Duodenal mucosa (tissue), 2 donors: ENCODE measurements at regions not wholly inside any gene's neighbourhood (a gene's known extent, or its start where the extent isn't known, plus 50 kb on each side); places are given as distances from the start of the nearest gene placed in this dataset.

Source experiments
- H3K27ac ChIP-seq: one replicate; pipeline ENCODE4 v1.7.0; 2013; ENCODE audit warnings: low read depth, low read length
- H3K27me3 ChIP-seq, 2 donors: one replicate each; pipeline ENCODE4 v1.7.0; 2013; ENCODE audit warnings: low read length in 2 of 2, control low read depth in 1 of 2; ENCODE audit not compliant: insufficient read depth in 2 of 2, control insufficient read depth in 1 of 2
- H3K36me3 ChIP-seq, 2 donors: one replicate each; pipeline ENCODE4 v1.7.0; 2013; ENCODE audit warnings: low read length in 2 of 2, control low read depth in 1 of 2; ENCODE audit not compliant: insufficient read depth in 2 of 2, control insufficient read depth in 1 of 2
- H3K4me1 ChIP-seq, 2 donors: one replicate each; pipeline ENCODE4 v1.7.0; 2013; ENCODE audit warnings: low read length in 2 of 2, control low read depth in 1 of 2; ENCODE audit not compliant: insufficient read depth in 2 of 2, control insufficient read depth in 1 of 2
- H3K4me3 ChIP-seq, 2 donors: one replicate each; pipeline ENCODE4 v1.7.0; 2013; ENCODE audit warnings: low read length in 2 of 2, low read depth in 1 of 2
- H3K9ac ChIP-seq, 2 donors: one replicate each; pipeline ENCODE4 v1.7.0; 2013; ENCODE audit warnings: low read length in 2 of 2, low read depth in 1 of 2
- H3K9me3 ChIP-seq, 2 donors: one replicate each; pipeline ENCODE4 v1.7.0; 2013; ENCODE audit warnings: low read length in 2 of 2, control low read depth in 1 of 2; ENCODE audit not compliant: control insufficient read depth in 1 of 2

- no peak overlapping the region for H3K4me3 ChIP-seq
- H3K9ac ChIP-seq = no peak overlapping the region
- no peaks in the 10 kb centered on the region for H3K36me3 ChIP-seq
- peaks cover 0 to 2% of the 10 kb centered on the region in 2 donors for H3K9me3 ChIP-seq
- no peaks in the 10 kb centered on the region for H3K27me3 ChIP-seq
- no peaks in the 10 kb centered on the region for H3K4me1 ChIP-seq
- no peak overlapping the region for H3K27ac ChIP-seq
Measured at GRCh38 chr2:240208631-240209211, 68.3 kb upstream of the OTOS start.

GRCh38 chr2:240209493-240209892 lies 69.0 kb upstream of the OTOS start:
- no peaks in the 10 kb centered on the region for H3K36me3 ChIP-seq
- peaks cover 0 to 2% of the 10 kb centered on the region in 2 donors for H3K9me3 ChIP-seq
- no peak overlapping the region for H3K27ac ChIP-seq
- H3K9ac ChIP-seq = no peak overlapping the region
- no peak overlapping the region for H3K4me3 ChIP-seq
- H3K27me3 ChIP-seq = no peaks in the 10 kb centered on the region
- H3K4me1 ChIP-seq = no peaks in the 10 kb centered on the region

- H3K36me3 ChIP-seq = no peaks in the 10 kb centered on the region
- no peak overlapping the region for H3K4me3 ChIP-seq
- H3K4me1 ChIP-seq = no peaks in the 10 kb centered on the region
- no peak overlapping the region for H3K27ac ChIP-seq
- peaks cover 0 to 2% of the 10 kb centered on the region in 2 donors for H3K9me3 ChIP-seq
- no peaks in the 10 kb centered on the region for H3K27me3 ChIP-seq
- H3K9ac ChIP-seq = no peak overlapping the region
Measured at GRCh38 chr2:240210198-240210965, 69.9 kb upstream of the OTOS start.

- H3K4me1 ChIP-seq = no peaks in the 10 kb centered on the region
- no peak overlapping the region for H3K9ac ChIP-seq
- H3K27ac ChIP-seq = no peak overlapping the region
- H3K9me3 ChIP-seq = peaks cover 0 to 2% of the 10 kb centered on the region in 2 donors
- H3K27me3 ChIP-seq = no peaks in the 10 kb centered on the region
- H3K36me3 ChIP-seq = no peaks in the 10 kb centered on the region
- H3K4me3 ChIP-seq = no peak overlapping the region
Measured at GRCh38 chr2:240211096-240211495, 70.6 kb upstream of the OTOS start.

- Histone ChIP-seq H3K9me3 (no peaks in the 10 kb centered on the region), H3K4me3 (no peak overlapping the region), H3K36me3 (no peaks in the 10 kb centered on the region), H3K27ac (no peak overlapping the region), H3K4me1 (no peaks in the 10 kb centered on the region), H3K9ac (no peak overlapping the region), H3K27me3 (no peaks in the 10 kb centered on the region)
Measured at GRCh38 chr2:240211598-240212424, 71.4 kb upstream of the OTOS start.

- Histone ChIP-seq H3K27me3 (no peaks in the 10 kb centered on the region), H3K4me1 (no peaks in the 10 kb centered on the region), H3K36me3 (no peaks in the 10 kb centered on the region), H3K27ac (no peak overlapping the region), H3K9ac (no peak overlapping the region), H3K9me3 (no peaks in the 10 kb centered on the region), H3K4me3 (no peak overlapping the region)
Measured at GRCh38 chr2:240212425-240213225, 72.2 kb upstream of the OTOS start.

- no peak overlapping the region for H3K4me3 ChIP-seq
- no peaks in the 10 kb centered on the region for H3K9me3 ChIP-seq
- H3K4me1 ChIP-seq = no peaks in the 10 kb centered on the region
- no peaks in the 10 kb centered on the region for H3K27me3 ChIP-seq
- H3K27ac ChIP-seq = no peak overlapping the region
- no peak overlapping the region for H3K9ac ChIP-seq
- no peaks in the 10 kb centered on the region for H3K36me3 ChIP-seq
Measured at GRCh38 chr2:240213226-240213475, 72.7 kb upstream of the OTOS start.

- Histone ChIP-seq H3K4me1 (no peaks in the 10 kb centered on the region), H3K27ac (no peak overlapping the region), H3K9ac (no peak overlapping the region), H3K4me3 (no peak overlapping the region), H3K27me3 (no peaks in the 10 kb centered on the region), H3K36me3 (no peaks in the 10 kb centered on the region), H3K9me3 (no peaks in the 10 kb centered on the region)
Measured at GRCh38 chr2:240213476-240214421, 73.3 kb upstream of the OTOS start.
